HG02571 (cell line): ENCODE measurements at regions not wholly inside any gene's neighbourhood (a gene's known extent, or its start where the extent isn't known, plus 50 kb on each side); places are given as distances from the start of the nearest gene placed in this dataset.
"Not testable (repeated sequence)": the region's sequence is repeated elsewhere in the genome, so short reads cannot be mapped to it uniquely, and the experiment has no call there.

ENCODE experiments used
- ATAC-seq: cut with Tn5 transposase; IDR thresholded peaks from one replicate; pipeline ENCODE4 v1.9.1; 2021; ENCODE audit warnings: mild to moderate bottlenecking, moderate library complexity; ENCODE audit not compliant: unreplicated experiment

GRCh38 chr3:66910266-66911055 lies 87.6 kb upstream of the KBTBD8 start:
- no peak for ATAC-seq

DNA sequence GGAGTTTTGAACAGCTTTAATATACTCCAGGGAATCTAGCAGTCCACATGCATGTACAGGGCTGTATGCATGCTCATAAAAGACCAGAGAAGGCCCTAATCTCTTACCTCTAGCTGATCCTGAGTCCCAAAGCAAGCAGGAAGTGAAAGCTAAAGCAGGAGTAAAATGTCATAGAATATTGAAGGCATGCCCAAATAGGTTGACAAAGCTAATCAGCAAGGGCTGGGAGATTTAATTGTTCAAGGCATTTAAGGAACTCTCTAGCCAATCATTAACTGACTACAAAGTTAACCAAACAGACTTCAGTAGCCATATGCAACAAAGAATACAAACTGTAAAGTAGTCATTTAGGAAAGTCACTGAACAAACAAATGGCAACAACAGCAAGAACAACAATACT lies 85.8 kb upstream of the KBTBD8 start:
- no peak for ATAC-seq

- no peak for ATAC-seq
Measured at GRCh38 chr3:66922058-66922457, 76.0 kb upstream of the KBTBD8 start.

GRCh38 chr3:66923969-66924368 lies 74.1 kb upstream of the KBTBD8 start:
- ATAC-seq, result no peak

DNA sequence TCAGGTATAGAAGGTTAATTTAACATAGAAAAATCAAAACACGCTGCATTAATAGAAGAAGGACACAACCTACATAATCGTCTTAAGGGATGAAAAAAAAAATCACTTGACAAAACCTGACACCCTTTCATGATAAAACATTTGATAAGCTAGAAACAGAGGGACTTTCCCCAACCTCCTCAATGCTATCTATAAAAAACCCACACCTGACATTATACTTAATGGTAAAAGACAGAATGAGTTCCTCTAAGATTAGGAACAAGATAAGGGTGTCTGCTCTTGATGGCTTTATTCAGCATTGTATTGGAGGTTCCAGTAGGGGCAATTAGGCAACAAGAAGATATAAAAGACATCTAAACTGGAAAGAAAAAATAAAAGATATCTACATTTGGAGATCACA lies 69.9 kb upstream of the KBTBD8 start:
- no peak for ATAC-seq

- no peak for ATAC-seq
Measured at GRCh38 chr3:66931291-66931690, 66.8 kb upstream of the KBTBD8 start.

DNA sequence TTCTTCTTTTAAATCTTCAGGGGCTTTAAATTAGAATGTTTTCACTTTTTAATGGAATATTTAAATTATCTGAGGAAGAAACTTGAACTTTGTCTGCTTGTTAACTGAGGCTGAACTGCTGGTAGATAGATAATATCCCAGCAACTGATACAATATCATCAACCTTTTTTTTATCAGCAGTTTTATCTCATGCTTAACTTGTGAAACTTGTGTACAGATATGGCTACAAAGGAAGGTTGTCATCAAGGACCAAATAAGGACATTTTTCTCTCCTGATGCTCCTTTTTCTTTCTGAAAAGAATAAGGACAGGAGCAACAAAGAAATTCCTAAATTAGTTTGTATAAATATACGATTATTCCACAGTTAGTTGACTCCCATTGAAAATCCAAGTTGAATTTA lies 66.4 kb upstream of the KBTBD8 start:
- no peak for ATAC-seq

GRCh38 chr3:66933233-66933632 lies 64.9 kb upstream of the KBTBD8 start:
- ATAC-seq, result no peak

DNA sequence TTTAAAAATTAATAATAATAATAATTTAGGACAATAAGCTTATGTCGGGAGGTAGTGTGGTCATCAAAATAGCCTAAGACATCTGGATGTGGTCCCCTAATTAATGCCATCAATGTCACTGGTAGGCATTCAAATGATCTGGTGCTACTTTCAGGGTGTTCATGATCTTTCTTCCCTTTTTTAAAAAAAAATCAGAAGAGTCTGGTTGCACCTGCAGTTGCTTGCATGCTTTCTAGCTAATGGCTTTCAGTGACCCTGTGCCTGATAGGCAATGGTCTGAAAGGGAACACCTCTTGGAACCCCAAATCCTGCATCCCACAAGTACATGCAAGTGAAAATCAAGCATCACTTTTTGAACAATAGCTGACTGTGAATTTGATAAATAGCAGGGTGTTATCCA lies 64.1 kb upstream of the KBTBD8 start:
- ATAC-seq, result no peak

DNA sequence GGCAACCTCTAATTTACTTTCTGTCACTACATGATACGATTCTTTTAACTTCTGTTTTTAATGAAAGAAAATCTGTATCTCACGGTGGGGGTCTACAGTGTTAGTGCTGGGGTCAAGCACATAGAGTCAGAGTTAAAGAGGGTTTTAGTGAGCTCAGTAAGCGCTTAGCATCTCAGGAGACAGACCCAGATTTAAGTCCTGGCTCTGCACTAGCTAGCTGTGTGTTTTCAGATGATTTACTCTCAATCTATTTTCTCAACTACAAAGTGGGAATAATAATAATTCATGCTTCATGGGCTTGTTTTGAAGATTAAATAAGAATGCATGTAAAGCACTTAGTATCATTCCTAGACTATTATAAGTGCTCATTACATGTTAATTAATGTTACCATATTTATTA lies 63.4 kb upstream of the KBTBD8 start:
- no peak for ATAC-seq

DNA sequence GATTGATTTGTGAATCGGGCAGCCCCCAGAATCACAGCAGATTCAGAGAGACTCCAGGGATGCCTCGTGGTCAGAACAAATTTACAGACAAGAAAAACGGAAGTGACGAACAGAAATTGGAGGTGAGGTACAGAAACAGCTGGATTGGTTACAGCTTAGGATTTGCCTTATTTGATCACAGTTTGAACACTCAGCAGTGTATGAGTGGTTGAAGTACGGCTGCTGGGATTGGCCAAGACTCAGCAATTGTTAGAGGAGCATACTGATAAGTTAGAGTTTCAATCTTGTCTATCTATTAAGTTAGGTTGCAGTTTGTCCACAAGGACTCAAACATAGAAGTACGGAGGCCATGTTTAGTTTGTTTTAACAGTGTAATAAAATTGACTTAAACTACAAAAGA lies 61.1 kb upstream of the KBTBD8 start:
- ATAC-seq, result not testable (repeated sequence)

DNA sequence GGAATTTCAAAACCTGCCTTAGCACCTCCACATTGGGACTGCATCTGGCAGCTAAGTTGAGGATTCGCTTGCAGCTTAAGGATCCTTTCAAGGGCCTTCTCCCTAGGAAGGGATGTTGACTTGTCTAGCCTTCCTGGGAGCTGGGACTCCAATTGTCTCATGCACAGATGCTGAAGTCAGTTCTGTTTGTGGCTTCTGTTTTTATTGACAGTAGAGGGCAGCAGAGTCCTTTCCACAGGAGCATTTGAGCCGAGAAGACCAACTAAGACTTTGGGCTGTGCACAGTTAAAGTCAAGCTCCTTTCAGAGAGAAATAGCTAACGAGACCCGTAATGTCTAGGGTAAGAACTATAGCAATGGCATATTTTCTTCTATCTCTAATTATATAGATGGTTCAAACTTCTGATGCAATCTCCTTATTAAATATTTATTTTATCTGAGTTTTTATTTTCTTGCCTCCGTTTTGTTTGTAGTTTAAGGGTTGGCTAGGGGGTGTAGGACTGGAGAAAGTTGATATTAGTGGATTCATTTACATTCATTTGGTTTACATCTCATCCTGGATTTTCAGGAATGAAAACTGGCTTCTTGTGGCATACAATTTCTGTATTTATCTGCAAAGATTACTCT lies 59.7 kb upstream of the KBTBD8 start:
- ATAC-seq, result peak; percentile 72

GRCh38 chr3:66948041-66948440 lies 50.1 kb upstream of the KBTBD8 start:
- no peak for ATAC-seq
